D341Med (cell line): ENCODE measurements at regions not wholly inside any gene's neighbourhood (a gene's known extent, or its start where the extent isn't known, plus 50 kb on each side); places are given as distances from the start of the nearest gene placed in this dataset.

Experiments
- DNase-seq: peaks from one replicate; pipeline ENCODE4 v3.0.0; 2012; ENCODE audit warnings: low spot score

DNA sequence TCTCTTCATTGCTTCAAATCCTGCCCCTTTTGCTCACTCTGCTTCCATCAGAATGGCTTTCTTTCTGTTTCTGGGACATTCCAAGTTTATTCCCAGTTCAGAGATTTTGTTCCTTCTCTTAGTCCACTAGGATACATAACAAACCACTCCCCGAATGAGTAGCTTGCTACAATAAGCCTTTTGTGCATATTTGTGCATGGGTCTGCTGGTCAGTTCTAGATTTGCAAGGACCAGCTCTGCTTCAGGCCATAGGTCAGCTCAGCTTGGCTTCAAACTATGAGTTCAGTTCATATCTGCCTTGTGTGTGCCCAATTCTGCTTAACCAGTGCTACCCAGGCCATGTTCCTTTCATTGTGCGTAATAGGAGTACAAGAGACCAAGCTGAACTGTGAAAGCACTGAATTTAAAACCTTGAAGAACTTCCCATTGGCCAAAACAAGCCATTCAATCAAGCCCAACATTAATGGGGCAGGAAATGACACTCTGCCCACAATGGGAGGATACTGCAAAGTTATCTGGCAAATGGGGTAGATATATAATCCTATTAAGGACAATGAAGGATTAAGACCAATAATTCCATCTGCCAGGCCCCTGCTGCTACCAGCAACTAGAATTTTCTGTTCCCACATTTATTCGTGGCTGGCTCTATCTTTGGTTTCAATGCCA lies 328.8 kb downstream of the PRELID2 start:
- DNase-seq = peak; percentile 57

DNA sequence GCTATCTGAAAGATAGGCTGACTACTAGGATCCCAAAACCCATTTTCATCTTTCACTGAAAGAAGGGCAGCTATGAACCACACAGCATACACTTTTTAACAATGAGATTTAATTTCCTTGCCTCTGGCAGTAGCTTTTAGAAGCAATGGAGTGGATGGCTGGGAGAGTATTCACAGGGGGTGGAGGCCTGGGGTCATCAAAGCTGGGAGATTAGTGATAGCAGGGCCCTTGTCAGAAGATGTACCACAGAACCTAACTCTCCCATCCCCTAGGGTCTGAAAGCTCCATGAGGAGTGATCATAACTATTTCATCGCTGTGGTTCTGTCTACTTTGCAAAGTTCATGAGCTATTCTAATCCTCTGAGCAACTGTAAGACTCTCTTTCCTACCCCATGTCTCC lies 332.2 kb downstream of the PRELID2 start:
- DNase-seq = no peak

DNA sequence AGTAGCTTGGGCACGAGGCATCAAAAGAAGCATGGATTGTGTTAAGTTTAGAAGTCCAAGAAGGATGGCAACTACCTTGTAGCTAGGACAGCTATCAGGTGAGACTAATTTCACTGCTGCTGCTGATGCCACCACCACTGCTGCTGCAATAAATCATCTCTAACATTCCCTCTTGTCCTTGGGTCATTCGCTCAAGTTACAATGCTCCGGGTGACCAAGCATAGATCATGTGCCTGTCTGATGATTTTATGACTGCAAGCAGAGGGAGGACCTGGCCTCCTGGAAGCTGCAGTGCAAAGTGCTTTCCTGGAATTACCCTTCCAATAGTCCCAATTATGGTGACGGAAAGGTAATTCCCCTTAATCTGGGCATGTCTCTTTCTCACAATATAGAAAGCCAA lies 334.4 kb downstream of the PRELID2 start:
- DNase-seq = no peak

DNA sequence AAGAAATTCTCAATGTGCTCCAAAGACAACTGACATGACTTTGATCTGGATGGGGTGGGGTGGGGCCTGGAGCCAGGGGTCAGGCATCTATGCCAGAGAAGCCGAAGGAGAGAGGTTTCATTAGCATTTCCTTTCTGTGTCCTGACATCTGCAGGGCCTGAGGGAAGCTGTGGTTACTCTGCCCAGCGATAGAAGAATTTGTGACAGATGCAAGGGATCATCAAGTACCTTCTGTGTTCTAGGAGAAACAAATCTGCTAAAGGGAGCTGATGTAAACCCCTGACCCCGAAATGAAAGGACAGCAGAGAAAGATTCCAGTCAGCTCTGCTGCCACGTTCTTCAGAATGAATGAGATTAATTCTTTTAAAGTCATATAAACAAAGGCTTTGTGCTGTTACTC lies 335.7 kb downstream of the PRELID2 start:
- DNase-seq = no peak

DNA sequence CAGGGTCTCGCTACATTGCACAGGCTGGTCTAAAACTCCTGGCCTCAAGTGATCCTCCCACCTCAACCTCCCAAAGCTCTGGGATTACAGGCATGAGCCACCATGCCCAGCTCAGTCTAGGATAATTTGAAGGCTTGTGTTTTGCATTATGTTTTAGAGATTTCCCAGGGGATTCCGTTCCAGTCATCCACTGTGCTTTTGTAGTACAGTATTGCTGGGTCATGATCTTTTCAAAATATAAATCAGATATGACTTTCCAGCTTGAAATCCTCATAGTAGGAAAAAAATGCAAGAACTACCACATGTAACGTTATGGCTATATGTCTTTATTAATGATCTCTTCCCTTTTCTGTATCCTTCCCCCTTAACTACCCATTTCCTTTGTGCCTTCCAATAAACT lies 338.1 kb downstream of the PRELID2 start:
- DNase-seq = no peak

DNA sequence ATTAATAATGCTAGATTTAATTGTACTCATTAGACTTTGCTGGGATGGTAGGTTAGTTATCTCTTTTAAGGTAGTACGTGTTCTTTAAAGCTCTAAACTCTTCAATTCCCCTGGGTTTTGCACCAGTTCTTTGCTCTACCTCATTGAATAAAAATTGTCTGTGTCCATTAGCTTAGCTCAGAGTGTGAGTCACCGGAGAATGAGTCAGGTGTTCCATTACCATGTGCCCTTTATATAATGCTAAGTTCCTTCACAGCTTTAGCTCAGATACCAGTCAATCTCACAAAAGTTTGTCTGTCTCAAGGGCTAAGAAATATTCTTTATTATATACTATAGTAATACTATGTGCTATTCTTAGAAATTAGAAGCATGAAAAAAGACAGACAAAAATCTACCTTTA lies 339.4 kb downstream of the PRELID2 start:
- DNase-seq = no peak

DNA sequence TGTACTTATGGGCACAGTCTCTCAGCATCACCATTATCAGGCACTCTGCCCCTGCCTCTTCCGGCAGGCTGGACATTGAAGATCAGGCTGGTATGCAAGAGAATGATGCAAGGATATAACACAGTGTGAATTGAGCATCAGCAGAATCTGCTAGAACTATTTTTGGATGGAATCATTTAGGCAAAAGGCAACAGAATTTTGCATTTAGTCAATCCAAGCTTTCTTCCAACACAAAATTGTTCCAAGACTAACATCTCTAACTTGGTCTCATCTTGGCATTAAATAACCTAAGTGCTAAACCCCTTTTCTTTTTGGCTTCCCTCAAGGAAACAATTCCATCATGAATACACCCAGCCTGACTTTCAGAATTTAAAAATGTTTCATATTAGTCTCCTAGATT lies 339.9 kb downstream of the PRELID2 start:
- no peak for DNase-seq

DNA sequence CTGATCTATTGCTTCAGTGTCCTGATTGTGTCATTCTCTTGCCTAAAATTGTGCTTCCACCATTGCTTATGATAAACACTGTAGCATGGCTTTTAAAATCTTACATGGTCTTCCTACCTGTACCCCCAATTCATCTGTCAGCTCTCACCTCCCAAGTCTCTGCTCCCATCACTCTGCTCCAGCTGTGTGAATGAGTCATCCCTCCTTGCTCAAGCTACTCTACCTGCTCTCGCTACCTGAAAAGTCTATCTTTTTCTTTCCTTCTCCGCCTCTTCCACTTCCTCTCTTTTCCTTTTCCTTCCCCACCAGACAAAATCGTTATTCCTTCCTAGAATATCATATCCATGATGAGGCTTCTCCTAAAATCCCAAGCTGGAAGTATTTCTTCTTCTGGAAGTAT lies 341.7 kb downstream of the PRELID2 start:
- no peak for DNase-seq

DNA sequence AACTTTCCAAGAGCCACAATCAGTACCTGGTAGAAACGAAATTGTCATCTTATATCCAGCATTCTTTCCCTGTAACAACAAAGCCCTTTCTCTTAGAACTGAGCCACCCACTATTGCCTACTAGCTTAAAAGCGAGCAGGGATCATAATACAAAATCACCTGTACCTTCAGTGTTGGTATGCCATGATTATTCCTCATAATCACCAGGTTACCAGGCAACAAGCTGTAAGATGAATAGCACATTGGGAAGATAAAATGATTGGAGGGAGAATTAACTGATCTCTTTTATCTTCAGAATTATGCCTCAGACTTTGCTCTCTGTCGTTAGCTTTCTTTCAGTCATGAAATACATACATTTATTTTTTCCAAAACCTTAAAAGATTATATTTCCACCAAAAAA lies 345.6 kb downstream of the PRELID2 start:
- no peak for DNase-seq

DNA sequence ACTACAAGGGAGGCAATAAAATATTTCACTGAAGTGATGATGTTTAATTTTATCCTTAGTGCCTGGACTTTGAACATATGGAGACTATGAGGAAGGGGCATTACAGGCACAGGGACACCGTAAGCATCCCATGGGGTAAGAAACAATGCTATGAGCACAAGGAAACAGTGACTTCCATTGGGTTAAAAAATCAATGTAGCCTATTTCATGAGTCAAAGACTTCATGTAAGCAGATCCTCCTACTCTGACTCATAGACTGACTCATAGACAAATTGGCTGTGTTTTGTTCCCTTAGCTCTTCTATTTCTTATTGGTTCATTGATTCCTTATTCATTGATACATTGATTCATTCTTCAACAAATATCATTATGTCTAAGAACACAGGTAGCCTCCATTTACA lies 351.0 kb downstream of the PRELID2 start:
- no peak for DNase-seq

DNA sequence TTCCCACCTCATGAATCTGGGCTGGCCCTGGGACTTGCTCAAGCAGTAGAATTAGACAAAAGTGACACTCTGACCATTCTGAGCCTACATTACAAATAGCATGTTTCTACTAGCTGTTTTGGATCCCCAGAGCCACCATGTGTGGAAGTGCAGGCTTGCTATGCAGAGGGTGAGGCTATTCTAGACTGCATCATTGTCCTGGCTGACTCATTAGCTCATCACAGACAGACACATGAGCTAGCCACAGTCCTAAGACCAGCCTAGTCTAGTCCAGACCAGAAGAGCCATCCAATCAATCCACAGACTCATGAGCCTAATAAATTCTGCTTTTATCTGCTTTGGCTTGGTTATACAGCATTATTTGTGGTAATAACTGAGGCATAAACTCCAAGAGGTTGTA lies 351.9 kb downstream of the PRELID2 start:
- DNase-seq = no peak

DNA sequence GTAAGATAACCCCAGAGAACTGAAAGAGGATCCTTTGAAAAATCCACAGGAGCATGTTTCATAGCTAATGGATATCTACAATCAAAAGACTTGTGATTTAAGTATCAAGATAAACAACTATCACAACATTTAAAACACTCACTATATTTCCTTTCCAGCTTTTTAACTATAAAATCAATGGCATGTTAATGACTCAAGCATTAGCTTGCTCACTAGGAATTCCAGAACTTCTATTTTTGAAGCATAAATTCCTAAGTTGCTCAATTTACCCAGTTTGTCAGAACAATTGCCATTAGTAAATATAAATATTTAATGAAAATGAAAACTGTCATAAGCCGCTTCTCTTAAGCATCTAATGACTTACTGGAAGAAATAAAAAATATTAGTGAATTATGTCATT lies 355.3 kb downstream of the PRELID2 start:
- DNase-seq = no peak

DNA sequence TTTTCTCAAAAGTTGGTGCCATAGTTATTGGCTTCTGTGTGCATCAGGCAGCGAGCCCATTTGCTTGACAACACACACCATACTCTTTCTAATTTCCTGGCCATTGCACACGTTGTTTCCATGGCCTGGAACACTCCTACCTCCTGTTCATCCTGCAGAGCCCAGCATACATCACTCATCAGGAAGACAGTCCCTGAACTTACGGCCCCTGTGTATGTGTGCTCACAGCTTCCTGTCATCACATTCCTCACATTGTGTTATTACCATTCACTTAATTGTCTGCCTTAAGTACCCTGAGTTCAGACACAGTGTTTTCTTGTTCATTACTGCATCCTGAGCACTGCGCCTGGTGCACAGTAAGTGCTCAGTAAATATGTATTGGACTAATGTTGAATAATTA lies 355.9 kb downstream of the PRELID2 start:
- no peak for DNase-seq

DNA sequence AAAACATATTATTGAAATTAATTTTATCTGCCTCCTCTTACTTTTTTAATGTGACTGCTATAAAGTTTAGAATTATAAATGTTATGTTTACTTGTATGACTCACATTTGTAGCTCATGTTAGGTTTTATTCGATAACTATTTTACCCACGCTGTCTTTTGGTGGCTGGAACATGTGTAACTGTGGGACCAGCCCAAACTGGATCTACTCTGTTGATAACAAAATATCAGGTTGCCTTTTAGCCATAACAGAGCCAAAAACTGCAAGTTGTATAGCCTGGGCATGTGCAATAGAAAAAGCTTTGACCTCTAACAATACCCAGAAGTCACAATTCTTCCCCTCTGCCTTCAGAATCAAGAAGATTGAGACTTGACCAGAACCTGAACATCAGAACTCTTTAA lies 356.5 kb downstream of the PRELID2 start:
- no peak for DNase-seq

DNA sequence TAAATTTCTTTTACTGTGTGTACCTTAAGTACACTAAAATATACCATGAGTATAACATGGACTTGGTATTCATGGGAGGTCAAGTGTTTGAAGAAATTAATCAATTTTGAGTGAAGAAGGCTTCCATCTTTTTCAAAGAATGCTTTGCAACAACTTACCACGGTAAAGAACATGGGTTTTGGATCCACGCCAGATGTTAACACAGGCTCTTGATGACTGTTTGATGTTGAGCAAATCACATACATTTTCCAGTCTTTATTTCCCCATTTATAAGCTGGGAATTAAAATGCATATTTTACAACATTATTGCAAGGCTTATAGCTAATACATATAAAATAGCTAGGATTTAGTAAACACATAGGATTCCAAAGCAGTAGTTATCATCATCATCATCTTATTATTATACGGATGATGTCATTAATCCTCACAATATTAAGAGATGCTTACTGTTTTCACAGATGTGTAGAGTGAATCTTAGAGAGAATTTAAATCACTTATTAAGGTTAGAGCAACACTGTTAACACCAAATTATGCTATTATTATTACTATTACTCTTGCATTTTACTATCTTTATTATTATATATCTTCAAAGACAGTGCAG lies 362.0 kb downstream of the PRELID2 start:
- no peak for DNase-seq

DNA sequence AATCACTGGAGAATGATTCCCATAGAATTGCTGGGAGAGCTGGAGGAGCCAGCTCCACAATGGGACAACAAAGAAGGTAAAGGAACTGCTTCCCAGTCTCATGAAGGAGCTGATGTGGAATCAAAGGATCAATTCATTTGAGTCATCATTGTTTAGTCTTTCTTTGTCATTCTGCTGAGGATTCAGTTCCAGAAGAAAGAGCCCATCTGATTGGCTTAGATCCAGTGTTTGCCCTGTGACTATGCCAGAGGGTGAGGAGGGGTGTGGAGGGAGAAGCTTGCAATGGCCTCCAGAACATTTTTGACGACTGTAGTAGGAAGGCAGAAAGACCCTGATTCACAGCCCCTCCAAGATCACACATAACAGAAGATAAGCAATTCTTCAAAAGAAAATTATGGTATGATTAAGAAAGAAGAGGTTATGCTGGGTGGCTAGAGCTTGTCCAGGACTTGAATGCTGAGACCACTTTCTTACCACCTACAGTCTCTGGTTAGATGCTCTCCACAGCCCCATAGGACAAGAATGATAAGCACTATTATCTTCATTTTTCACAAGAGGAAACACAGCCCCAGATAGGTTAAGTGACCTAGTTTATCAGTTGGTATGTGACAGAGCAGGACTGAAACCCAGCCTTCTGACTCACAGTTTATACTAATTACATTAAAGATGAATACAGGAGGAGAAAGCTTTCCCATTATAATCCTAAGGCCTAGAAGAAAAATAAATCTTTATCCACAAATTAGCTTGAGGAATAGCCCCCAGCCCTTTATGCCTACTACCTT lies 363.1 kb downstream of the PRELID2 start:
- no peak for DNase-seq

DNA sequence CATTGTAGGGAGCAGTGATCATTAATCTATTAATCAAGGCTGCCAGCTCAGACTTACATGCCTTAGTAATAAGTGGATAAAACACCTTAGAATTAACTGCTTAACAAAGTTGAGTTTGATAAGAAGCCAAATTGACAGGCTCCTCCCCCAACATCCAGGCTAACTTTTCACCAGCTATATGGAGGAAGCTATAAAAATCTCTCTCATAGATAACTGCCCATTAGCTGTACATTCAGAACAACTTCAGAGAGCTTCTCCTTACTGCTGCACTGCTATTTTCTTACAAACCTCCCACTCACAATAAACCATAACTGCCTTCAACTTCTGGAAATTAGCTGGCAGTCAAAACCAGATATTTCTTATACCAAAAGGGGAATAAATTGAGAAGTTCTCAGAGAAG lies 364.1 kb downstream of the PRELID2 start:
- no peak for DNase-seq

DNA sequence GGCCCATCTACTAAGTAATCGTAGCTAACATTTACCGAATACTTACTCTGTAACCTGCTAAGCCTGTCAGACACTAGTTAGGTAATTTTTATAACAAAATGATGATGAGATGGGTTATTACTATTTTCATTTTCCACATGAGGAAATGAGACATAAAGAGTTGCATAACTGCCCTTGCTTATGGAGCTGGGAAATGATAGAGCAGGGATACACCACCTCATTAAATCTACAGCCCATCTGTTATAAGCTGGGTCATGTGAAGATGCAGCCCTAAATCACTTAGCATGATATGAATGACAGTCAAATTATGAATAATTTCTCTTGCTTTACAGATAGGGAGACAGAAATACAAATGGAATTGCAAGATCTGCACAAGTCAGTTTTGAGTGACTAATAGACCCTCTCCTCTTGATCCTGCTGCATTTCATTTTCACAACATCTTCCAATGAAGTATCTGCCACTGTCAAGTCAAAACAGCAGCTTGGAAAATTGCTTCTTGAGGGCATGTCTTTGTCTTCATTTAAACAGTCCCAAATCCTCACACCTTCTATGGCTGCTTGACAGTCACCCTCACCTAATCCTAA lies 364.7 kb downstream of the PRELID2 start:
- DNase-seq = no peak

DNA sequence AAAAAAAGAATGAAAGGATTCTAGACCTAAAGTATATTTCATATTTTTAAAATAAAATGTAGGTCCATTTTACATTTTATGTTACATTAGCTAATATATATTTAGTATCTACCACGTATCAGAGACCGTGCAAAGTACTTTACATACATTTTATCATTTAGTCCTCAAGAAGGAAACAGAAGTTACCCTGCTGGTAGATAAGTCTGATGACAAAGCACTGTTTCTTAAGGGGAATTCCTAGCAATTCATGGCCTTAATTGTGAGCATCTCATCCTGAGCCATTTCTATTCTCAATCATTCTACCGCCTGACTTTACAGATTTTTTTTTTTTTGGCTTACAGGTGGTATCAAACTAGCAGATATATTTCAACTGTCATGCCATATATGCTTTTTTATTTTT lies 367.7 kb downstream of the PRELID2 start:
- no peak for DNase-seq

DNA sequence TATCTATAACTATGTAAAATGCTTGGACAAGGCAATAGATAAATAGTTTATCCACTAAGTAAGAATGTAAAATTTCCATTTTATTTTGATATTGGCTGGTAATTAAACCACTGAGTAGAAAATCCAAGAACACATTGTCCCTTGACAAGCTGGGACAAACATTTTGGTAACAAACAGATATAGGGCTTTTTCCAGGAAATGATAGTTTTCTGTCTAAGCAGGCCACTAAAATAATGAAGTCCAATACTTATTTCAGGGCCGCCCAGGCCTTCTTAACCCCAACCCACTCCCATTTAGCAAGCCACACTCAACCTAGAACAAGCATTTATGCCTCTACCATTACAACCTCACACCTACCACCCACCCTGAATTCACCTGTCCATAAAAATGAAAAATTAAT lies 368.6 kb downstream of the PRELID2 start:
- no peak for DNase-seq

DNA sequence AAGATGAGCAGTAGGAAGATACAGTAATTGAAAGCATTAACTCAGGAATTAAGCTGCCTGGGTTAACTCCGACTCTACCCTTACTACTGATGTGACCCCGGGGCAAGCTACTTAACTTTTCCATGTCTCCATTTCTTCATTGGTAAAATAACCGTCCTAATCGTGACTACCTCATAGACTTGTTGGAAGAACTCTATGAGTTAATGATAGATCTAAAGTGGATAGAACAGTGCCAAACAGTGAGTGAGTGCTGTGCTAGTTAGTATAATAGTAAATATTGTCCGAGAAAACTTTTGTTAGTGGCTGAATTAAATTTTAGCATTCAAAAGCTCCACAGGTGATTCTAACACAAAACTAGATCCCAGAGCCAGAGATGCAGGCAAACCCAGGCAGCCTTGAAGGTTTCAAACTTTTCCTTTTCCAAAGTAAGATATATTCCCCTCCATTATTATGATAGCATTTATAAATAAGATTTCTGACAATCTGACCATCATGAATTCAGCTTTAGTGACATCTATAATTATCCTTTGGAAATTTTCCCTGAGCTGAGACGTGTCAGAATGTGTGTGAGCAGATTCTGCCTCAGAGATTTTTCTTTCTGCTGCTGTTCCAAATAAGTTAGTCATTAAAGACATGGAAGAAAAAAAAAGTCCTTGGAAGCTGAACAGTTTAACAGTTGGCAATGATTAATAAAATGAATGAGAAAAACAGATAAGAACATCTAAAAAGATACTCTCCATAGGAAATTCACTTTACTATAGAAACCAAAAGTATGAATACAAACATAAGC lies 369.5 kb downstream of the PRELID2 start:
- DNase-seq = no peak

DNA sequence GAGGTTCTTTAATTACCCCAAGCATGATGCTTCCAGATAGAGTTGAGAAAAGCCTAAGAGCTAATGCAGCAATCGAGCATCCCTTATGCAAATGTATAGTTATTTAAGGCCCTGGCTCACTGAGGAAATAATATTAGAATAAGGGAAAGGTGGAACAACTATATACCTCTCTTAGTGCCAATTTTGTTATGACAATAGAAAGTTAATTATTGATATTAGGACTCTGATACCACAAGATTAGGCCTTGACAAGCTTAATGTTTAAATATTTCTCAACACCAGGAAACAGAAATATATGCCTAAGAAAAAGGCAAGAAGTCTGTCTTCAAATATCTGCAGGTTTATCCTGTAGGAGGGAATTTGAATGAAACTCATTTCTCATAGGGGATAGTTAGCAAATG lies 371.0 kb downstream of the PRELID2 start:
- DNase-seq = no peak
